Fibroblast of pulmonary artery (primary cell): ENCODE measurements at regions not wholly inside any gene's neighbourhood (a gene's known extent, or its start where the extent isn't known, plus 50 kb on each side); places are given as distances from the start of the nearest gene placed in this dataset.

Experiments used
- DNase-seq: peaks from one replicate; pipeline ENCODE4 v3.0.0-alpha.2; 2010; ENCODE audit warnings: low read depth
- H3K4me3 ChIP-seq: replicated peaks from 2 replicates; pipeline ENCODE4 v1.5.1; 2011; ENCODE audit warnings: low read depth, mild to moderate bottlenecking, control low read depth, low read length, moderate library complexity
- CTCF ChIP-seq: IDR thresholded peaks from 2 replicates; pipeline ENCODE4 v1.5.1; 2011; ENCODE audit warnings: mild to moderate bottlenecking, control low read depth, low read length, inconsistent platforms; ENCODE audit errors: missing control alignments

GRCh38 chr3:40980467-40980866, 218.8 kb upstream of the CTNNB1 start:
- no peak overlapping the region for H3K4me3 ChIP-seq
- no peak for TF ChIP-seq CTCF
- DNase-seq: no peak

GRCh38 chr3:40985195-40985594, 214.1 kb upstream of the CTNNB1 start:
- no peak for TF ChIP-seq CTCF

GRCh38 chr3:40988468-40988867, 210.8 kb upstream of the CTNNB1 start:
- H3K4me3 ChIP-seq: no peak overlapping the region
- no peak for TF ChIP-seq CTCF
- no peak for DNase-seq

More at GRCh38 chr3:40985195-40985594, 214.1 kb upstream of the CTNNB1 start:
- no peak for DNase-seq
- H3K4me3 ChIP-seq: no peak overlapping the region

GRCh38 chr3:40989141-40990061, 209.9 kb upstream of the CTNNB1 start:
- no peak for TF ChIP-seq CTCF
- DNase-seq: peak; percentile 11
- no peak overlapping the region for H3K4me3 ChIP-seq

- no peak for TF ChIP-seq CTCF
- DNase-seq: no peak
- H3K4me3 ChIP-seq: no peak overlapping the region
These were observed 209.2 kb upstream of the CTNNB1 start for GRCh38 chr3:40990062-40990456.

GRCh38 chr3:40992023-40992422, 207.3 kb upstream of the CTNNB1 start:
- TF ChIP-seq CTCF: no peak
- no peak for DNase-seq

GRCh38 chr3:40994611-40995010, 204.7 kb upstream of the CTNNB1 start:
- no peak overlapping the region for H3K4me3 ChIP-seq
- DNase-seq: no peak
- TF ChIP-seq CTCF: no peak

More at GRCh38 chr3:40992023-40992422, 207.3 kb upstream of the CTNNB1 start:
- H3K4me3 ChIP-seq: no peak overlapping the region
